GM23338 (cell line): ENCODE measurements at regions not wholly inside any gene's neighbourhood (a gene's known extent, or its start where the extent isn't known, plus 50 kb on each side); places are given as distances from the start of the nearest gene placed in this dataset.

Experiments
- CREB1 ChIP-seq: fragments of 250-450 bp; sonication (Bioruptor Pico); IDR thresholded peaks from 2 replicates; pipeline ENCODE4 v1.5.0; 2020; ENCODE audit warnings: low read depth, mild to moderate bottlenecking, moderate library complexity
- EZH2 ChIP-seq: fragments of 200-600 bp; sonication (generic); IDR thresholded peaks from one replicate; pipeline ENCODE4 v1.8.0; 2017; ENCODE audit warnings: antibody characterized with exemption, mild to moderate bottlenecking, low read depth; ENCODE audit not compliant: unreplicated experiment
- EZH2phosphoT487 ChIP-seq: fragments of 200-600 bp; sonication (generic); IDR thresholded peaks from one replicate; pipeline ENCODE4 v1.8.1; 2018; ENCODE audit warnings: antibody characterized with exemption; ENCODE audit not compliant: unreplicated experiment
- JUNB ChIP-seq: IDR thresholded peaks from one replicate; pipeline ENCODE4 v1.6.1; 2016; ENCODE audit warnings: antibody characterized with exemption; ENCODE audit not compliant: unreplicated experiment
- NANOG ChIP-seq: IDR thresholded peaks from 2 replicates; pipeline ENCODE4 v1.6.1; 2016; ENCODE audit warnings: antibody characterized with exemption, borderline replicate concordance
- POLR2AphosphoS5 ChIP-seq: IDR thresholded peaks from 2 replicates; pipeline ENCODE4 v1.6.1; 2016; ENCODE audit warnings: antibody characterized with exemption, low read depth
- REST ChIP-seq: IDR thresholded peaks from one replicate; pipeline ENCODE4 v1.6.1; 2018; ENCODE audit warnings: antibody characterized with exemption; ENCODE audit not compliant: unreplicated experiment
- STAT1 ChIP-seq: IDR thresholded peaks from one replicate; pipeline ENCODE4 v1.6.1; 2016; ENCODE audit warnings: antibody characterized with exemption; ENCODE audit not compliant: unreplicated experiment
- ZNF114 ChIP-seq: fragments of 250-450 bp; sonication (Bioruptor Pico); IDR thresholded peaks from 2 replicates; pipeline ENCODE4 v1.5.0; 2020; ENCODE audit warnings: mild to moderate bottlenecking, moderate library complexity
- ZNF331 ChIP-seq: fragments of 250-450 bp; sonication (Bioruptor Pico); IDR thresholded peaks from 2 replicates; pipeline ENCODE4 v1.5.0; 2020; ENCODE audit warnings: low read depth, mild to moderate bottlenecking, moderate library complexity
- TF ChIP-seq, protein P1 (sequence below), 2 experiments: fragments of 200-600 bp in 1 of 2; sonication (generic) in 1 of 2; conservative IDR thresholded peaks; 2 replicates each; pipeline versions ENCODE4 v1.5.1 to v1.6.1; 2016 to 2017; ENCODE audit warnings: antibody characterized with exemption in 2 of 2, low read depth in 2 of 2, mild to moderate bottlenecking in 2 of 2, moderate library complexity in 1 of 2
- TF ChIP-seq, protein P2 (sequence below): IDR thresholded peaks from 2 replicates; pipeline ENCODE4 v1.6.1; 2016; ENCODE audit warnings: antibody characterized with exemption
- TF ChIP-seq, protein P3 (sequence below): fragments of 250-450 bp; sonication (Bioruptor Pico); IDR thresholded peaks from 2 replicates; pipeline ENCODE4 v1.5.0; 2020; ENCODE audit warnings: mild to moderate bottlenecking, moderate library complexity

DNA sequence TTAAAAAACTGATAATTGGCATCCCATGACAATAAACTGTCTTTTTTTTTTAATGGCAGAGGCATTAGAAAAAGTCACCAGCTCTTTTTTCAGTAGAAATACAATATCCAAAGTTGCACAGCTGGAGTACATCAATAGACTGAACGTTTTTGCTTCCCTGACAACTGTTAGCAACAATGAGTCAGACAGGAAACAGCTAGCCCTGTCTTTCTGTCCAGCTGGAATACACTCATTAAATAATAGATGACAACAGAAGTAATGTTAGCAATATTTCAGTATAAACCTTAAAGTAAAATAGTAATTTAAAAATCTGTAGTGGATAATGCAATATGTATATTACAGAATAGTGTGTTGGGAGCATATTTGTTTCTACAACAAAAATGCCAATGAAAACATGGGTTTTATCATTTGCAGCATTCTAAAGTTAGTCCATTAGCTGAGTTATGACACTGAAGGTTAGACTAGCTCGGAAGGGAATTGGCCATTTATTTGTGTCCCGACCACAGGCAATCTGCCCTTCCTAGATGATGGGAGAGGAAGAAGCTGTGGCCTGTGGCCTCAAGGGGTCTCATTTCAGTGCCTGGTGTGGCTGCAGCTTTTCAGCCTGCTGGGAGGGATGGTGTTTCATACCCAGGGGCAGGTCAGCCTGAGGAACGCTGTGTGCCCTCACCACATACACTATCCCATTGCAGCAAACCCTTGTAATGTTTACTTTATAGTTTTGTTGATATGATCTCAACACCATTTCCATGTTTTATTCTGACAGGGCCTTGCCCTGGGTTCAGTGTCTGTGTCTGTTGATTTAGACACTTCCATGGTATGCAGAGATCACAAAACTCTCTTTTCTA lies 173.3 kb downstream of the SLC16A9 start:
- no peak for TF ChIP-seq EZH2phosphoT487
- TF ChIP-seq, protein P1, sequence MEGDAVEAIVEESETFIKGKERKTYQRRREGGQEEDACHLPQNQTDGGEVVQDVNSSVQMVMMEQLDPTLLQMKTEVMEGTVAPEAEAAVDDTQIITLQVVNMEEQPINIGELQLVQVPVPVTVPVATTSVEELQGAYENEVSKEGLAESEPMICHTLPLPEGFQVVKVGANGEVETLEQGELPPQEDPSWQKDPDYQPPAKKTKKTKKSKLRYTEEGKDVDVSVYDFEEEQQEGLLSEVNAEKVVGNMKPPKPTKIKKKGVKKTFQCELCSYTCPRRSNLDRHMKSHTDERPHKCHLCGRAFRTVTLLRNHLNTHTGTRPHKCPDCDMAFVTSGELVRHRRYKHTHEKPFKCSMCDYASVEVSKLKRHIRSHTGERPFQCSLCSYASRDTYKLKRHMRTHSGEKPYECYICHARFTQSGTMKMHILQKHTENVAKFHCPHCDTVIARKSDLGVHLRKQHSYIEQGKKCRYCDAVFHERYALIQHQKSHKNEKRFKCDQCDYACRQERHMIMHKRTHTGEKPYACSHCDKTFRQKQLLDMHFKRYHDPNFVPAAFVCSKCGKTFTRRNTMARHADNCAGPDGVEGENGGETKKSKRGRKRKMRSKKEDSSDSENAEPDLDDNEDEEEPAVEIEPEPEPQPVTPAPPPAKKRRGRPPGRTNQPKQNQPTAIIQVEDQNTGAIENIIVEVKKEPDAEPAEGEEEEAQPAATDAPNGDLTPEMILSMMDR (conservative IDR thresholded peaks at IDR 0.05; ENCODE audit: low read depth in 2 of 2) = no peak
- no peak for TF ChIP-seq REST
- TF ChIP-seq NANOG = no peak
- TF ChIP-seq POLR2AphosphoS5 = no peak
- no peak for TF ChIP-seq CREB1 (CRISPR knock-in tag)
- no peak for TF ChIP-seq JUNB
- TF ChIP-seq EZH2 = no peak
- TF ChIP-seq, protein P2, sequence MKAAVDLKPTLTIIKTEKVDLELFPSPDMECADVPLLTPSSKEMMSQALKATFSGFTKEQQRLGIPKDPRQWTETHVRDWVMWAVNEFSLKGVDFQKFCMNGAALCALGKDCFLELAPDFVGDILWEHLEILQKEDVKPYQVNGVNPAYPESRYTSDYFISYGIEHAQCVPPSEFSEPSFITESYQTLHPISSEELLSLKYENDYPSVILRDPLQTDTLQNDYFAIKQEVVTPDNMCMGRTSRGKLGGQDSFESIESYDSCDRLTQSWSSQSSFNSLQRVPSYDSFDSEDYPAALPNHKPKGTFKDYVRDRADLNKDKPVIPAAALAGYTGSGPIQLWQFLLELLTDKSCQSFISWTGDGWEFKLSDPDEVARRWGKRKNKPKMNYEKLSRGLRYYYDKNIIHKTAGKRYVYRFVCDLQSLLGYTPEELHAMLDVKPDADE = no peak
- TF ChIP-seq STAT1 = no peak
- TF ChIP-seq ZNF114 = no peak
- no peak for TF ChIP-seq ZNF331
- TF ChIP-seq, protein P3, sequence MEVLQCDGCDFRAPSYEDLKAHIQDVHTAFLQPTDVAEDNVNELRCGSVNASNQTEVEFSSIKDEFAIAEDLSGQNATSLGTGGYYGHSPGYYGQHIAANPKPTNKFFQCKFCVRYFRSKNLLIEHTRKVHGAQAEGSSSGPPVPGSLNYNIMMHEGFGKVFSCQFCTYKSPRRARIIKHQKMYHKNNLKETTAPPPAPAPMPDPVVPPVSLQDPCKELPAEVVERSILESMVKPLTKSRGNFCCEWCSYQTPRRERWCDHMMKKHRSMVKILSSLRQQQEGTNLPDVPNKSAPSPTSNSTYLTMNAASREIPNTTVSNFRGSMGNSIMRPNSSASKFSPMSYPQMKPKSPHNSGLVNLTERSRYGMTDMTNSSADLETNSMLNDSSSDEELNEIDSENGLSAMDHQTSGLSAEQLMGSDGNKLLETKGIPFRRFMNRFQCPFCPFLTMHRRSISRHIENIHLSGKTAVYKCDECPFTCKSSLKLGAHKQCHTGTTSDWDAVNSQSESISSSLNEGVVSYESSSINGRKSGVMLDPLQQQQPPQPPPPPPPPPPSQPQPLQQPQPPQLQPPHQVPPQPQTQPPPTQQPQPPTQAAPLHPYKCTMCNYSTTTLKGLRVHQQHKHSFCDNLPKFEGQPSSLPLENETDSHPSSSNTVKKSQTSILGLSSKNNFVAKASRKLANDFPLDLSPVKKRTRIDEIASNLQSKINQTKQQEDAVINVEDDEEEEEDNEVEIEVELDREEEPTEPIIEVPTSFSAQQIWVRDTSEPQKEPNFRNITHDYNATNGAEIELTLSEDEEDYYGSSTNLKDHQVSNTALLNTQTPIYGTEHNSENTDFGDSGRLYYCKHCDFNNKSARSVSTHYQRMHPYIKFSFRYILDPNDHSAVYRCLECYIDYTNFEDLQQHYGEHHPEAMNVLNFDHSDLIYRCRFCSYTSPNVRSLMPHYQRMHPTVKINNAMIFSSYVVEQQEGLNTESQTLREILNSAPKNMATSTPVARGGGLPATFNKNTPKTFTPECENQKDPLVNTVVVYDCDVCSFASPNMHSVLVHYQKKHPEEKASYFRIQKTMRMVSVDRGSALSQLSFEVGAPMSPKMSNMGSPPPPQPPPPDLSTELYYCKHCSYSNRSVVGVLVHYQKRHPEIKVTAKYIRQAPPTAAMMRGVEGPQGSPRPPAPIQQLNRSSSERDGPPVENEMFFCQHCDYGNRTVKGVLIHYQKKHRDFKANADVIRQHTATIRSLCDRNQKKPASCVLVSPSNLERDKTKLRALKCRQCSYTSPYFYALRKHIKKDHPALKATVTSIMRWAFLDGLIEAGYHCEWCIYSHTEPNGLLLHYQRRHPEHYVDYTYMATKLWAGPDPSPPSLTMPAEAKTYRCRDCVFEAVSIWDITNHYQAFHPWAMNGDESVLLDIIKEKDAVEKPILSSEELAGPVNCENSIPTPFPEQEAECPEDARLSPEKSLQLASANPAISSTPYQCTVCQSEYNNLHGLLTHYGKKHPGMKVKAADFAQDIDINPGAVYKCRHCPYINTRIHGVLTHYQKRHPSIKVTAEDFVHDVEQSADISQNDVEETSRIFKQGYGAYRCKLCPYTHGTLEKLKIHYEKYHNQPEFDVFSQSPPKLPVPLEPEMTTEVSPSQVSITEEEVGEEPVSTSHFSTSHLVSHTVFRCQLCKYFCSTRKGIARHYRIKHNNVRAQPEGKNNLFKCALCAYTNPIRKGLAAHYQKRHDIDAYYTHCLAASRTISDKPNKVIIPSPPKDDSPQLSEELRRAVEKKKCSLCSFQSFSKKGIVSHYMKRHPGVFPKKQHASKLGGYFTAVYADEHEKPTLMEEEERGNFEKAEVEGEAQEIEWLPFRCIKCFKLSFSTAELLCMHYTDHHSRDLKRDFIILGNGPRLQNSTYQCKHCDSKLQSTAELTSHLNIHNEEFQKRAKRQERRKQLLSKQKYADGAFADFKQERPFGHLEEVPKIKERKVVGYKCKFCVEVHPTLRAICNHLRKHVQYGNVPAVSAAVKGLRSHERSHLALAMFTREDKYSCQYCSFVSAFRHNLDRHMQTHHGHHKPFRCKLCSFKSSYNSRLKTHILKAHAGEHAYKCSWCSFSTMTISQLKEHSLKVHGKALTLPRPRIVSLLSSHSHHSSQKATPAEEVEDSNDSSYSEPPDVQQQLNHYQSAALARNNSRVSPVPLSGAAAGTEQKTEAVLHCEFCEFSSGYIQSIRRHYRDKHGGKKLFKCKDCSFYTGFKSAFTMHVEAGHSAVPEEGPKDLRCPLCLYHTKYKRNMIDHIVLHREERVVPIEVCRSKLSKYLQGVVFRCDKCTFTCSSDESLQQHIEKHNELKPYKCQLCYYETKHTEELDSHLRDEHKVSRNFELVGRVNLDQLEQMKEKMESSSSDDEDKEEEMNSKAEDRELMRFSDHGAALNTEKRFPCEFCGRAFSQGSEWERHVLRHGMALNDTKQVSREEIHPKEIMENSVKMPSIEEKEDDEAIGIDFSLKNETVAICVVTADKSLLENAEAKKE = no peak
